Keratinocyte (primary cell): ENCODE measurements at regions not wholly inside any gene's neighbourhood (a gene's known extent, or its start where the extent isn't known, plus 50 kb on each side); places are given as distances from the start of the nearest gene placed in this dataset.

Experiments used
- DNase-seq: peaks from one replicate; pipeline ENCODE4 v3.0.0-alpha.2; 2011; ENCODE audit warnings: low read depth, missing footprints, low spot score
- FAIRE-seq: peaks from 2 replicates; lab custom pipeline; 2011; peaks lifted over from hg19 to GRCh38; lab: Jason Lieb, UNC
- H2AFZ ChIP-seq: 2 replicates; pipeline ENCODE4 v1.6.0; 2012; ENCODE audit warnings: low read length, control low read depth, inconsistent platforms; ENCODE audit not compliant: control insufficient read depth
- H3K27ac ChIP-seq: 2 replicates; pipeline ENCODE4 v1.5.1; 2011; ENCODE audit warnings: low read length; ENCODE audit not compliant: control insufficient read depth, insufficient read depth
- H3K27me3 ChIP-seq: 3 replicates; pipeline ENCODE4 v1.6.0; 2011; ENCODE audit warnings: low read length; ENCODE audit not compliant: control insufficient read depth, insufficient read depth; ENCODE audit errors: extremely low read depth
- H3K36me3 ChIP-seq, 2 experiments: 2 replicates in 1 of 2; 3 replicates in 1 of 2; pipeline ENCODE4 v1.5.1; 2011; ENCODE audit warnings: low read length in 2 of 2, mild to moderate bottlenecking in 1 of 2; ENCODE audit not compliant: control insufficient read depth in 2 of 2, insufficient read depth in 2 of 2; ENCODE audit errors: extremely low read depth in 1 of 2
- H3K4me1 ChIP-seq: 3 replicates; pipeline ENCODE4 v1.5.1; 2011; ENCODE audit warnings: low read length; ENCODE audit not compliant: control insufficient read depth, insufficient read depth; ENCODE audit errors: extremely low read depth
- H3K4me2 ChIP-seq: 3 replicates; pipeline ENCODE4 v1.6.0; 2011; ENCODE audit warnings: low read depth, low read length; ENCODE audit not compliant: control insufficient read depth, insufficient read depth; ENCODE audit errors: extremely low read depth
- H3K4me3 ChIP-seq, 3 experiments: fragments of 200-600 bp in 1 of 3; sonication (generic) in 1 of 3; 2 replicates in 2 of 3; 3 replicates in 1 of 3; pipeline ENCODE4 v1.5.1; 2011 to 2016; ENCODE audit warnings: low read length in 3 of 3, mild to moderate bottlenecking in 3 of 3, control low read depth in 2 of 3, inconsistent platforms in 1 of 3, low read depth in 1 of 3, mixed read lengths in 1 of 3, mixed run types in 1 of 3, moderate library complexity in 1 of 3; ENCODE audit not compliant: control insufficient read depth in 2 of 3, insufficient read depth in 2 of 3; ENCODE audit errors: extremely low read depth in 1 of 3
- H3K79me2 ChIP-seq: 2 replicates; pipeline ENCODE4 v1.6.0; 2012; ENCODE audit warnings: low read length; ENCODE audit not compliant: control insufficient read depth, insufficient read depth
- H3K9ac ChIP-seq: 3 replicates; pipeline ENCODE4 v1.6.0; 2011; ENCODE audit warnings: low read length; ENCODE audit not compliant: control insufficient read depth, insufficient read depth; ENCODE audit errors: extremely low read depth
- H3K9me1 ChIP-seq: 3 replicates; pipeline ENCODE4 v1.6.0; 2011; ENCODE audit warnings: low read length; ENCODE audit not compliant: control insufficient read depth, insufficient read depth; ENCODE audit errors: extremely low read depth
- H3K9me3 ChIP-seq: 2 replicates; pipeline ENCODE4 v1.5.1; 2012; ENCODE audit warnings: low read depth, low read length; ENCODE audit not compliant: control insufficient read depth
- H4K20me1 ChIP-seq: 3 replicates; pipeline ENCODE4 v1.6.0; 2011; ENCODE audit warnings: low read length; ENCODE audit not compliant: control insufficient read depth, insufficient read depth; ENCODE audit errors: extremely low read depth
- EZH2 ChIP-seq: IDR thresholded peaks from one replicate; pipeline ENCODE4 v1.6.1; 2012; ENCODE audit warnings: inconsistent platforms, mild to moderate bottlenecking, low read length, moderate library complexity
- dilution Hi-C: fragments of 300-500 bp; cut with MboI; formaldehyde crosslinking; loops from one replicate; pipeline ENCODE4 v1.7.0; 2020; ENCODE audit warnings: low sequenced_read_pairs; ENCODE audit not compliant: extremely low pct_ligation_motif_present
- TF ChIP-seq, protein P1 (sequence below), 3 experiments: IDR thresholded peaks in 1 of 3; conservative IDR thresholded peaks in 1 of 3; optimal IDR thresholded peaks in 1 of 3; 2 replicates in 2 of 3; 3 replicates in 1 of 3; pipeline versions ENCODE3 to v1.5.1; 2011; ENCODE audit warnings: low read length in 3 of 3, mild to moderate bottlenecking in 3 of 3, moderate library complexity in 2 of 3, control low read depth in 1 of 3, inconsistent platforms in 1 of 3; ENCODE audit not compliant: insufficient read depth in 2 of 3; ENCODE audit errors: extremely low read depth in 1 of 3

DNA sequence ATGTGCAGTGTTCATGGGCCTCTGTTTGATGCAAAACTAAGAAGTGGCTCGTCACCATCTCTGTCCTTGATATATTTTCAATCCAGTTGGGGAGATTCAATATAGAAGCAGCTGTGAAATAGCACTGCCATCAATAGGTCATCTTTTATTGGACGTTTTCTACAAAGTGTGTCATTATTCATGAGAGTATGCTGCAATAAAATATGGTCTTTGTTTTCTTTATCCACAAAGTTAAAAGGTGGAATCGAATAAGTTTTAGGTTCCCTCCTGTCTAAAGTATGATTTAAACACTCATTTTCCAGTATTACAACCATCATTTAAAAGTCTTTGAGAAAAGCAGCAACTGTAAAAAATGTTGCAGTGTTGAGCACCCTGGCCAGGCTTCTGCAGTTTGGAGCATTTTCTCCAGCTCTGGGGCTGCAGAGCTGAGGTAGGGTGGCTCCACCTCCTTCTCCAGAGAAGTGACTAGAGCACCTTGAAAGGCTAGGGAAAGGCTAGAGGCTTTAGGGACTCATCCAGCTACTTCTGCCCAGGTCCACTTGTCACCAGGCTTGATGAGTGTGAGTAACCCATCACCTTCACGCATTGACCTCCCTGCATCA is 56.5 kb upstream of the DNAH14 start:
- H3K27ac ChIP-seq: no peak overlapping the region

DNA sequence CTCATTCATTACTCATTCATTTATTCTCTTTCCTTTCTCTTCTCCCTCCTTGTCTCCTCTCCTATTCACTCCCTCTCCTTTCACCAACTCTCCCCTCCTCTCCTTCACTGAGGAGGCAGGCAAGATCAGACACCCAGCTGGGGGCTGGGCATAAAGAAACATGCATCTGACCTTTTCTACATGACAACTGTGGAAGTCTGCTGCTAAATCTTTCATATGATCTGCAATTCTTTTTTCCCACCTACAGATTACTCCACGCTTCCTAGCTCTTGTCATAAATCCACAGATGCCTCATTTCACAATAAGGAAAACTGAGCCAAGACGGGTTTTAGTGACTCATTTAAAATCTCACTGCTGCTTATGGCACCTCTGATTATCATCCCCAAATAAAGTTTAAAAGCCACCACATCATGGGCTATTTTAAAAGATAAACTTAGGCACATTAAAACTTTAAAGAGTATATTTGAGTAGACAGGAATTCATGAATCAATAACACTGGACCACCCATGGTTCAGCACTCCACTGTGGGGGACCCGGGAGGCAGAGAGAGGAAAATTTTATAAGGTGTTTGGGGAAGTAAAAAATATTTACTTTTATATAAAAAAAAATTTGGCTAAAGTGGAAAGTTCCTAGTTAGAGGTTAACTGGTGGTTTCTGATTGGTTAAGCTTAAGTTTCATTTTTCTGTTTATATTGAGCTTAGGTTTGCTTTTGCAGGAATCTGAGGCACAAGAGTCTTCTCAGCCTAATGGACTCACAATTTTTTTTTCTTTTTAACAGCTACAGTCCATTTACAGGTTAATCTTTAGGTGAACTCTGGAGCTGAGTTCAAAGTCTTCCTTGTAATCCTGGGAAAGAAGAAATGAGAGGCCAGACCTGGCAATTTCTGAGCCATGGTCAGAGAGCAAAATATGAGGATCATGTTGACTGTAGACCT is 55.8 kb upstream of the DNAH14 start:
- no peak overlapping the region for H3K9ac ChIP-seq
- dilution Hi-C loops: no loop called here
- H3K36me3 ChIP-seq: no peaks in the 10 kb centered on the region
- H3K4me3 ChIP-seq: no peak overlapping the region
- H3K4me2 ChIP-seq: no peak overlapping the region
- DNase-seq (no peak), FAIRE-seq (no peak)
- H3K9me3 ChIP-seq: no peaks in the 10 kb centered on the region
- H2AFZ ChIP-seq: no peak overlapping the region
- H3K27ac ChIP-seq: no peak overlapping the region
- no peaks in the 10 kb centered on the region for H3K27me3 ChIP-seq
- TF ChIP-seq EZH2: no peak
- TF ChIP-seq, protein P1, sequence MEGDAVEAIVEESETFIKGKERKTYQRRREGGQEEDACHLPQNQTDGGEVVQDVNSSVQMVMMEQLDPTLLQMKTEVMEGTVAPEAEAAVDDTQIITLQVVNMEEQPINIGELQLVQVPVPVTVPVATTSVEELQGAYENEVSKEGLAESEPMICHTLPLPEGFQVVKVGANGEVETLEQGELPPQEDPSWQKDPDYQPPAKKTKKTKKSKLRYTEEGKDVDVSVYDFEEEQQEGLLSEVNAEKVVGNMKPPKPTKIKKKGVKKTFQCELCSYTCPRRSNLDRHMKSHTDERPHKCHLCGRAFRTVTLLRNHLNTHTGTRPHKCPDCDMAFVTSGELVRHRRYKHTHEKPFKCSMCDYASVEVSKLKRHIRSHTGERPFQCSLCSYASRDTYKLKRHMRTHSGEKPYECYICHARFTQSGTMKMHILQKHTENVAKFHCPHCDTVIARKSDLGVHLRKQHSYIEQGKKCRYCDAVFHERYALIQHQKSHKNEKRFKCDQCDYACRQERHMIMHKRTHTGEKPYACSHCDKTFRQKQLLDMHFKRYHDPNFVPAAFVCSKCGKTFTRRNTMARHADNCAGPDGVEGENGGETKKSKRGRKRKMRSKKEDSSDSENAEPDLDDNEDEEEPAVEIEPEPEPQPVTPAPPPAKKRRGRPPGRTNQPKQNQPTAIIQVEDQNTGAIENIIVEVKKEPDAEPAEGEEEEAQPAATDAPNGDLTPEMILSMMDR (optimal IDR thresholded peaks at IDR 0.05 in 1 of 3, IDR thresholded peaks at IDR 0.05 in 1 of 3, conservative IDR thresholded peaks at IDR 0.05 in 1 of 3; ENCODE audit: extremely low read depth in 1 of 3, insufficient read depth in 2 of 3, low read length in 3 of 3): no peak
- H3K9me1 ChIP-seq: no peaks in the 10 kb centered on the region
- no peaks in the 10 kb centered on the region for H4K20me1 ChIP-seq
- H3K79me2 ChIP-seq: no peaks in the 10 kb centered on the region
- no peaks in the 10 kb centered on the region for H3K4me1 ChIP-seq

More for the DNA sequence above, 56.5 kb upstream of the DNAH14 start:
- H3K9me1 ChIP-seq: no peaks in the 10 kb centered on the region
- dilution Hi-C loops: no loop called here
- no peak overlapping the region for H2AFZ ChIP-seq
- no peak for DNase-seq
- H3K4me3 ChIP-seq: no peak overlapping the region
- H3K36me3 ChIP-seq: no peaks in the 10 kb centered on the region
- no peak overlapping the region for H3K9ac ChIP-seq
- no peak for TF ChIP-seq EZH2
- TF ChIP-seq, protein P1 (optimal IDR thresholded peaks at IDR 0.05 in 1 of 3, IDR thresholded peaks at IDR 0.05 in 1 of 3, conservative IDR thresholded peaks at IDR 0.05 in 1 of 3; ENCODE audit: extremely low read depth in 1 of 3, insufficient read depth in 2 of 3, low read length in 3 of 3): no peak
- H3K79me2 ChIP-seq: no peaks in the 10 kb centered on the region
- H3K27me3 ChIP-seq: no peaks in the 10 kb centered on the region
- no peak for FAIRE-seq
- no peaks in the 10 kb centered on the region for H3K9me3 ChIP-seq
- H3K4me2 ChIP-seq: no peak overlapping the region
- no peaks in the 10 kb centered on the region for H3K4me1 ChIP-seq
- no peaks in the 10 kb centered on the region for H4K20me1 ChIP-seq
